Spleen (tissue), 11 donors: ENCODE measurements at regions not wholly inside any gene's neighbourhood (a gene's known extent, or its start where the extent isn't known, plus 50 kb on each side); places are given as distances from the start of the nearest gene placed in this dataset.

Experiments
- DNase-seq: peaks from one replicate; pipeline ENCODE4 v3.0.0-alpha.2; 2020
- H3K27ac ChIP-seq, 8 donors: fragments of 200-600 bp; sonication (generic) in 7 of 8; 1 replicate in 4 of 8; 2 replicates in 4 of 8; pipeline versions ENCODE4 v1.5.0 to v1.8.0; 2016 to 2021; ENCODE audit warnings: inconsistent platforms in 4 of 8, mild to moderate bottlenecking in 4 of 8, moderate library complexity in 1 of 8
- H3K27me3 ChIP-seq, 7 donors: fragments of 200-600 bp; sonication (generic) in 6 of 7; replicated peaks in 1 of 7; 1 replicate in 4 of 7; 2 replicates in 3 of 7; pipeline versions ENCODE4 v1.5.0 to v1.8.0; 2016 to 2021; ENCODE audit warnings: inconsistent platforms in 3 of 7, mild to moderate bottlenecking in 1 of 7
- H3K36me3 ChIP-seq, 6 donors: fragments of 200-600 bp; sonication (generic) in 5 of 6; 1 replicate in 4 of 6; 2 replicates in 2 of 6; pipeline versions ENCODE4 v1.5.0 to v1.8.0; 2016 to 2021; ENCODE audit warnings: inconsistent platforms in 2 of 6
- H3K4me1 ChIP-seq, 6 donors: fragments of 200-600 bp; sonication (generic) in 5 of 6; 1 replicate in 3 of 6; 2 replicates in 3 of 6; pipeline versions ENCODE4 v1.5.0 to v1.8.0; 2016 to 2021; ENCODE audit warnings: inconsistent platforms in 3 of 6
- H3K4me3 ChIP-seq, 8 donors: fragments of 200-600 bp; sonication (generic) in 7 of 8; 1 replicate in 4 of 8; 2 replicates in 4 of 8; pipeline versions ENCODE4 v1.5.0 to v1.8.0; 2016 to 2021; ENCODE audit warnings: inconsistent platforms in 4 of 8, mild to moderate bottlenecking in 4 of 8, moderate library complexity in 2 of 8
- H3K9me3 ChIP-seq, 8 donors: fragments of 200-600 bp; sonication (generic) in 7 of 8; 1 replicate in 4 of 8; 2 replicates in 4 of 8; pipeline versions ENCODE4 v1.5.0 to v1.8.0; 2016 to 2021; ENCODE audit warnings: inconsistent platforms in 4 of 8
- CTCF ChIP-seq, 11 experiments: fragments of 200-600 bp in 7 of 11; fragments of 450-650 bp in 4 of 11; sonication (generic) in 4 of 11; IDR thresholded peaks in 8 of 11; conservative IDR thresholded peaks in 3 of 11; 1 replicate in 7 of 11; 2 replicates in 4 of 11; pipeline versions ENCODE4 v1.4.0 to v1.8.0; 2016 to 2021; ENCODE audit warnings: antibody characterized with exemption in 11 of 11, inconsistent platforms in 4 of 11, mild to moderate bottlenecking in 1 of 11
- POLR2A ChIP-seq, 3 donors: fragments of 450-650 bp; IDR thresholded peaks; one replicate each; pipeline ENCODE4 v1.5.1; 2017; ENCODE audit warnings: antibody characterized with exemption in 3 of 3, mild to moderate bottlenecking in 1 of 3
- POLR2AphosphoS5 ChIP-seq, 3 donors: sonication (generic); formaldehyde crosslinking; IDR thresholded peaks; one replicate each; pipeline ENCODE4 v1.5.1; 2017; ENCODE audit warnings: antibody characterized with exemption in 3 of 3
- WGBS, 5 donors: extraction: QIAGEN DNeasy Blood & Tissue Kit in 3 of 5; methylation state at CpG; one replicate each; pipeline versions ENCODE4 v1.1.5 to v1.1.7; 2013 to 2018; 5-methylcytosine and 5-hydroxymethylcytosine counted together
- intact Hi-C: fragments of 100-400 bp; cut with DNase I; formaldehyde crosslinking; loops from one replicate; pipeline ENCODE4 v1.15.0; 2023; ENCODE audit warnings: low total_unique reads
- donor health status: healthy with polysubstance abuse.
- donor health status: DM: no; HTN: no; CAD: no; lungs with moderate emphysema.
- donor health status: DM: no; HTN: no; CAD: no.
- donor health status: Bipolar disorder and iron deficiency.
- donor health status: healthy.
- donor health status: DM: no; HTN: no; CAD: no.
- donor health status: DM: yes; HTN: yes; CAD: no.

GRCh38 chr19:31113293-31113692 is 235.9 kb downstream of the TSHZ3 start:
- TF ChIP-seq POLR2AphosphoS5 (IDR thresholded peaks at IDR 0.05) (no peak), CTCF (IDR thresholded peaks at IDR 0.05 in 8 of 11, conservative IDR thresholded peaks at IDR 0.05 in 3 of 11) (no peak)

DNA sequence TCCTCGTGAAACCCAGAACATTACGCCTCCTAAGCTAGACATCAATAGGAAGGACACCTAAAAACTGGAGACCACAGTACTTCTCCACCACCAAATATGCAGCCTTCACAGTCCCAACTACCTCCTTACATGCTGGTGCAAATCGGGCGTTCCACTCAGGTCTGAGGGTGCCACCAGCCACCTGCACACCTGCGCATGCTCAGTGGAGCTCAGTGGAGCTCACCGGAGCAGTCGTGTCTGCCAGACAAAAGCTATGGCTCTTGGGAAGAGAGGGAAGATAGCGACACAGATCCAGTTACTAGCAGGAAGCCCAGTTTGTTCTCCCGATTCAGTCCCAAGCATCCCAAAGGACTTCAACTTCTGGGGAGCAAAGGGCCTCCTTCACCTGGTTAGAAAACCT is 237.1 kb downstream of the TSHZ3 start:
- Histone ChIP-seq H3K9me3 (no peaks in the 10 kb centered on the region), H3K4me3 (no peak overlapping the region), H3K36me3 (no peaks in the 10 kb centered on the region), H3K4me1 (peaks cover 0 to 10% (median 6%) of the 10 kb centered on the region in 6 donors), H3K27ac (no peak overlapping the region), H3K27me3 (peaks cover 0 to 16% (median 0%) of the 10 kb centered on the region in 7 donors)
- DNase-seq: no peak
- intact Hi-C loops: no loop called here
- TF ChIP-seq POLR2A (IDR thresholded peaks at IDR 0.05) (no peak), CTCF (IDR thresholded peaks at IDR 0.05 in 8 of 11, conservative IDR thresholded peaks at IDR 0.05 in 3 of 11) (no peak), POLR2AphosphoS5 (IDR thresholded peaks at IDR 0.05) (no peak)
- 88 to 95% (median 91%) methylated on average over 9 of the region's 9 CpGs for WGBS, 5 donors

More at GRCh38 chr19:31113293-31113692, 235.9 kb downstream of the TSHZ3 start:
- intact Hi-C loops: no loop called here
- no peak for DNase-seq
- H3K27me3 ChIP-seq: peaks cover 0 to 12% (median 0%) of the 10 kb centered on the region in 7 donors
- no peak overlapping the region for H3K27ac ChIP-seq
- WGBS, 5 donors: 59 to 89% (median 72%) methylated on average over 1 of the region's 1 CpG
- no peaks in the 10 kb centered on the region for H3K9me3 ChIP-seq
- H3K4me1 ChIP-seq: peaks cover 0 to 12% (median 6%) of the 10 kb centered on the region in 6 donors
- H3K4me3 ChIP-seq: no peak overlapping the region
- no peaks in the 10 kb centered on the region for H3K36me3 ChIP-seq

GRCh38 chr19:31111741-31112140 is 237.5 kb downstream of the TSHZ3 start:
- Histone ChIP-seq H3K4me1 (peaks cover 0 to 10% (median 6%) of the 10 kb centered on the region in 6 donors), H3K9me3 (no peaks in the 10 kb centered on the region), H3K36me3 (no peaks in the 10 kb centered on the region), H3K4me3 (no peak overlapping the region), H3K27me3 (peaks cover 0 to 16% (median 0%) of the 10 kb centered on the region in 7 donors), H3K27ac (no peak overlapping the region)
- WGBS, 5 donors: 77 to 91% (median 82%) methylated on average over 3 of the region's 3 CpGs
- intact Hi-C loops: no loop called here
- TF ChIP-seq CTCF (IDR thresholded peaks at IDR 0.05 in 8 of 11, conservative IDR thresholded peaks at IDR 0.05 in 3 of 11) (no peak), POLR2A (IDR thresholded peaks at IDR 0.05) (no peak), POLR2AphosphoS5 (IDR thresholded peaks at IDR 0.05) (no peak)
- no peak for DNase-seq

DNA sequence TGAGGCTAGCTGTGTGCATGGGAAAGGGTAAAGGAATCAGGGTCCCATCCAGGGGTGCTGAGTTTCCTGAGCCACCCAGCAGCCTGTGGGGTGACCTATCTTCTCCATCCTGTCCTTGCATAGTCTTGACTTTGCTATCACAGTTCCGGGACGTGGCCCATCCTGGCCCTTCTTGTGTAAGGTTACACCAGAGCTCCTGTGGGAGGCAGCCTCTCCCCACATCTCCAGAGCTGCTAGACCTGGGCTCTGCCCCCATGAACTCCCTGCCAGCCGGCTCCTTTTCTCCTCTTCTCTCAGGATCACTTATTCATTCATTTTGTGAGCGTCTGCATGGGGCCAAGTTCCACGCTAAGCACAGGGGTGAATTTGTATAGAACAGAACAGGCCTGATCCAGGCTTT is 238.9 kb downstream of the TSHZ3 start:
- peaks cover 0 to 10% (median 6%) of the 10 kb centered on the region in 6 donors for H3K4me1 ChIP-seq
- TF ChIP-seq CTCF (IDR thresholded peaks at IDR 0.05 in 8 of 11, conservative IDR thresholded peaks at IDR 0.05 in 3 of 11): no peak
- TF ChIP-seq POLR2A (IDR thresholded peaks at IDR 0.05): no peak
- no peak for TF ChIP-seq POLR2AphosphoS5 (IDR thresholded peaks at IDR 0.05)
- DNase-seq: no peak
- peaks cover 0 to 16% (median 0%) of the 10 kb centered on the region in 7 donors for H3K27me3 ChIP-seq
- no peak overlapping the region for H3K4me3 ChIP-seq
- WGBS, 5 donors: 62 to 77% (median 72%) methylated on average over 5 of the region's 5 CpGs
- no peak overlapping the region for H3K27ac ChIP-seq
- intact Hi-C loops: no loop called here
- no peaks in the 10 kb centered on the region for H3K36me3 ChIP-seq
- H3K9me3 ChIP-seq: no peaks in the 10 kb centered on the region
